Osteoblast (primary cell): ENCODE measurements at regions not wholly inside any gene's neighbourhood (a gene's known extent, or its start where the extent isn't known, plus 50 kb on each side); places are given as distances from the start of the nearest gene placed in this dataset.
A peak's percentile ranks its signal among the peaks of the same experiment; 100 is the strongest.

ENCODE experiments used
- DNase-seq: peaks from one replicate; pipeline ENCODE4 v3.0.0; 2011; ENCODE audit warnings: low spot score, mixed read lengths; ENCODE audit not compliant: insufficient read length; ENCODE audit errors: missing footprints
- H2AFZ ChIP-seq: 2 replicates; pipeline ENCODE4 v1.6.0; 2011; ENCODE audit warnings: mild to moderate bottlenecking, low read length
- H3K27ac ChIP-seq: 2 replicates; pipeline ENCODE4 v1.5.1; 2011; ENCODE audit warnings: mild to moderate bottlenecking, low read depth, low read length, moderate library complexity
- H3K27me3 ChIP-seq: 2 replicates; pipeline ENCODE4 v1.6.0; 2012; ENCODE audit warnings: mild to moderate bottlenecking, control low read depth, inconsistent platforms, low read length, moderate library complexity; ENCODE audit not compliant: insufficient read depth
- H3K36me3 ChIP-seq: 2 replicates; pipeline ENCODE4 v1.5.1; 2011; ENCODE audit warnings: mild to moderate bottlenecking, low read length, control low read depth, moderate library complexity; ENCODE audit not compliant: insufficient read depth
- H3K4me1 ChIP-seq: 2 replicates; pipeline ENCODE4 v1.5.1; 2011; ENCODE audit warnings: mild to moderate bottlenecking, low read length, control low read depth, moderate library complexity; ENCODE audit not compliant: insufficient read depth
- H3K4me2 ChIP-seq: 2 replicates; pipeline ENCODE4 v1.6.0; 2011; ENCODE audit warnings: mild to moderate bottlenecking, low read length; ENCODE audit not compliant: insufficient read depth
- H3K4me3 ChIP-seq: fragments of 200-600 bp; sonication (generic); 3 replicates; pipeline ENCODE4 v1.5.1; 2012; ENCODE audit warnings: mild to moderate bottlenecking, low read length, inconsistent platforms; ENCODE audit not compliant: insufficient read depth
- H3K79me2 ChIP-seq: 2 replicates; pipeline ENCODE4 v1.6.0; 2012; ENCODE audit warnings: mild to moderate bottlenecking, low read length, control low read depth, inconsistent platforms; ENCODE audit not compliant: insufficient read depth
- H3K9me3 ChIP-seq: 2 replicates; pipeline ENCODE4 v1.5.1; 2011; ENCODE audit warnings: low read depth, low read length, control low read depth
- H4K20me1 ChIP-seq: 2 replicates; pipeline ENCODE4 v1.6.0; 2012; ENCODE audit warnings: mild to moderate bottlenecking, low read length, control low read depth; ENCODE audit not compliant: insufficient read depth
- TF ChIP-seq, protein P1 (sequence below): IDR thresholded peaks from 2 replicates; pipeline ENCODE4 v1.5.1; 2011; ENCODE audit warnings: mild to moderate bottlenecking, low read depth, low read length, moderate library complexity; ENCODE audit errors: extremely low read depth

DNA sequence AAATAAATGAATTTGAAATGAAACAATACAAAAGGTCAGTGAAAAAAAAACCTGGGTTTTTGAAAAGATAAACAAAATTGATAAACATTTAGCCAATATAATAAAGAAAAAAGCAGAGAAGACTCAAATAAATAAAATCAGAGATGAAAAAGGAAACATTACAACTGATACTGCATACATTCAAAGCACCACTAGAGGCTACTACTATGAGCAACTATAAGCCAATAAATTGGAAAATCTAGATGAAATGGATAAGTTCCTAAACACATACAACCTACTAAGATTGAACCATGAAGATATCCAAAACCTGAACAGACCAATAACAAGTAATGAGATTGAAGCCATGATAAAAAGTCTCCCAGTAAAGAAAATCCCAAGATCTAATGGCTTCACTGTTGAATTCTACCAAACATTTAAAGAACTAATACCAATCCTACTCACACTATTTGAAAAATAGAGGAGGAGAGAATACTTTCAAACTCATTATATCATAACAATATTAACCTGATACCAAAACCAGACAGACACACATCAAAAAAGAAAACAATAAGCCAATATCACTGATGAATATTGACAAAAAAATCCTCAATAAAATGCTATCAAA, 80.8 kb upstream of the CERS6 start:
- DNase-seq: no peak
- no peak overlapping the region for H3K27ac ChIP-seq
- no peaks in the 10 kb centered on the region for H3K36me3 ChIP-seq

DNA sequence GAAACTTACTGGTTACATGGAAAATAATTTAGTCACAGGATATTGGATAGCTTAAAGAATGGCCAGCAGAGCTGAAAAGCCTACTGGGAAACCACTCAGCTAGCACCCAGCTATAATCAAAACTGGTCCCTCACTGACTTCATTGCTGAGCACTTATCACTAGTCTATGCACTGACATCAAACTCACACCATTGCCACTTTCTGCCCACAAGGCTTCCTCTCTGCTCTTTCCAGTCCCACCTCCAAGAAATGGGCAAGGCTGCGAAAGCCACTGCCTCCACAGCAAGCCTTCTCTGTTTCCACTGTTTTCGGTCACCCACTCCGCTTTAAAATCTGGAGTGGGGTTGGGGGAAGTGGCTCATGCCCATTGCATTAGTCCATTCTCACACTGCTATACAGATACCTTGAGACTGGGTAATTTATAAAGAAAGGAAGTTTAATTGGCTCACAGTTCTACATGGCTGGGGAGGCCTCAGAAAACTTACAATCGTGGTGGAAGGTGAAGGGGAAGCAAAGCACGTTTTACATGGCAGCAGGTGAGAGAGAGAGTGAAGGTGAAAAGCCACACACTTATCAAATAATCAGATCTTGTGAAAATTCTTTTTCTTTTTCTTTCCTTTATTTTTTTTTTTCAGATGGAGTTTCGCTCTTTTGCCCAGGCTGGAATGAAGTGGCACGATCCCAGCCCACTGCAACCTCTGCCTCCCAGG, 77.0 kb upstream of the CERS6 start:
- no peaks in the 10 kb centered on the region for H3K36me3 ChIP-seq
- H3K9me3 ChIP-seq: no peaks in the 10 kb centered on the region
- no peak overlapping the region for H3K4me2 ChIP-seq
- H3K4me1 ChIP-seq: no peaks in the 10 kb centered on the region
- H2AFZ ChIP-seq: no peak overlapping the region
- DNase-seq: no peak
- H3K79me2 ChIP-seq: no peaks in the 10 kb centered on the region
- TF ChIP-seq, protein P1, sequence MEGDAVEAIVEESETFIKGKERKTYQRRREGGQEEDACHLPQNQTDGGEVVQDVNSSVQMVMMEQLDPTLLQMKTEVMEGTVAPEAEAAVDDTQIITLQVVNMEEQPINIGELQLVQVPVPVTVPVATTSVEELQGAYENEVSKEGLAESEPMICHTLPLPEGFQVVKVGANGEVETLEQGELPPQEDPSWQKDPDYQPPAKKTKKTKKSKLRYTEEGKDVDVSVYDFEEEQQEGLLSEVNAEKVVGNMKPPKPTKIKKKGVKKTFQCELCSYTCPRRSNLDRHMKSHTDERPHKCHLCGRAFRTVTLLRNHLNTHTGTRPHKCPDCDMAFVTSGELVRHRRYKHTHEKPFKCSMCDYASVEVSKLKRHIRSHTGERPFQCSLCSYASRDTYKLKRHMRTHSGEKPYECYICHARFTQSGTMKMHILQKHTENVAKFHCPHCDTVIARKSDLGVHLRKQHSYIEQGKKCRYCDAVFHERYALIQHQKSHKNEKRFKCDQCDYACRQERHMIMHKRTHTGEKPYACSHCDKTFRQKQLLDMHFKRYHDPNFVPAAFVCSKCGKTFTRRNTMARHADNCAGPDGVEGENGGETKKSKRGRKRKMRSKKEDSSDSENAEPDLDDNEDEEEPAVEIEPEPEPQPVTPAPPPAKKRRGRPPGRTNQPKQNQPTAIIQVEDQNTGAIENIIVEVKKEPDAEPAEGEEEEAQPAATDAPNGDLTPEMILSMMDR: no peak
- no peak overlapping the region for H3K27ac ChIP-seq
- H3K4me3 ChIP-seq: no peak overlapping the region
- H3K27me3 ChIP-seq: no peaks in the 10 kb centered on the region
- no peaks in the 10 kb centered on the region for H4K20me1 ChIP-seq

More for the DNA sequence above, 80.8 kb upstream of the CERS6 start:
- Histone ChIP-seq H3K79me2 (no peaks in the 10 kb centered on the region), H3K4me1 (no peaks in the 10 kb centered on the region), H3K4me3 (no peak overlapping the region), H3K4me2 (no peak overlapping the region), H3K9me3 (no peaks in the 10 kb centered on the region), H4K20me1 (no peaks in the 10 kb centered on the region), H3K27me3 (no peaks in the 10 kb centered on the region), H2AFZ (no peak overlapping the region)
- TF ChIP-seq, protein P1: peak; percentile 53

DNA sequence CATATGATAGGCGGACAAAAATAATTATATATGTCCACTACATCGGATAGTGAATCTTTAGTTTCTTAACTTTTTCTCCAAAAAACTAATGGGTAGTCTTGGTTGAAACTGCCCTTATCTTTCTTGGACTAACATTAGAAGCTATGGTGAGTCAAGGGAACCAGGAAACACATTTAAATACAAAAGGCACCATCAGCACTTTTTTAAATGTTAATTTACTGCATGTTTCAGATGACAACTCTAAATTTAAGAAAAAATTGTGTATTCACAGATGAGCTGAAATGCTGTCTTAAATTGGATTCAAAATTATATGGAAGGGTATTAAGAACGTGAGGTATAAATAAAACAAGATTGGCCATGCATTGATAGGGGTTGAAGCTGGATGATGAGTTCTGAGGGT, 75.6 kb upstream of the CERS6 start:
- H2AFZ ChIP-seq: no peak overlapping the region
- H3K27me3 ChIP-seq: no peaks in the 10 kb centered on the region
- H3K79me2 ChIP-seq: no peaks in the 10 kb centered on the region
- no peak overlapping the region for H3K4me2 ChIP-seq
- H3K4me1 ChIP-seq: no peaks in the 10 kb centered on the region
- no peaks in the 10 kb centered on the region for H3K9me3 ChIP-seq
- no peaks in the 10 kb centered on the region for H4K20me1 ChIP-seq
- H3K4me3 ChIP-seq: no peak overlapping the region
- H3K27ac ChIP-seq: no peak overlapping the region
- H3K36me3 ChIP-seq: no peaks in the 10 kb centered on the region
- TF ChIP-seq, protein P1: no peak
- no peak for DNase-seq

DNA sequence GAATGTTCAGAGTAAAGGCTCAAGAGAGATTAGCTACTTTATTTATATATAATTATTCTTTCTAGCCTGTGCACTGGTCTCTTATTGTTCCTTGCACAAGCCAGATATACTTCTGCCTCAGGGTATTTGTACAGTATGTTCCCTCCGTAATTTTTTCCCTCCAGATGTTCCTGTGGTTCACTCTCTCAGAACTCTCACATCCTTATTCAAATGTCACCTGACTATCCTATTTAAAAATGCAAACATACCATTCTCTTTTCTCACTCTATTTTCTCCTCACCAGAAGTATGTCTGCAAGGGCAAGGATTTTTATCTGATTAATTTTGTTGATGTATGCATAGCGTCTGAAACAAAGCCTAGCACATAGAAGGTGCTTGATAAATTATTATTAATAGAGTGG, 64.0 kb upstream of the CERS6 start:
- Histone ChIP-seq H3K27ac (no peak overlapping the region), H3K4me2 (no peak overlapping the region), H3K9me3 (no peaks in the 10 kb centered on the region), H3K79me2 (no peaks in the 10 kb centered on the region), H3K4me3 (no peak overlapping the region), H3K36me3 (no peaks in the 10 kb centered on the region), H3K27me3 (no peaks in the 10 kb centered on the region), H4K20me1 (no peaks in the 10 kb centered on the region), H3K4me1 (peaks cover 6% of the 10 kb centered on the region), H2AFZ (no peak overlapping the region)
- TF ChIP-seq, protein P1: no peak
- DNase-seq: no peak
